MCF 10A (cell line): ENCODE measurements at regions not wholly inside any gene's neighbourhood (a gene's known extent, or its start where the extent isn't known, plus 50 kb on each side); places are given as distances from the start of the nearest gene placed in this dataset.

Experiments used
- BruUV-seq: library from RNA; stranded (reverse); fragments of 400-500 nt; replicated peaks from 2 replicates; lab custom pipeline; 2021; lab: Mats Ljungman, UMichigan
- CTCF ChIA-PET: fragments of 300-600 bp; sonication (Branson Sonifier 250); formaldehyde crosslinking; extraction: SDS; loops from one replicate; lab custom pipeline; 2021; ENCODE audit warnings: antibody characterized with exemption, inconsistent platforms; lab: Yijun Ruan, JAX
- POLR2A ChIA-PET: fragments of 300-600, 350-650 bp; sonication (Branson Sonifier 250); formaldehyde crosslinking; extraction: SDS; loops from one replicate; lab custom pipeline; 2020; ENCODE audit warnings: antibody characterized with exemption, inconsistent platforms; lab: Yijun Ruan, JAX
- DNase-seq: peaks from one replicate; pipeline ENCODE4 v3.0.0-alpha.2; 2018; ENCODE audit not compliant: unreplicated experiment
- H3K27ac Mint-ChIP-seq: one replicate; pipeline ENCODE4 v1.8.0; 2022; ENCODE audit warnings: mild to moderate bottlenecking, low read depth, mixed read lengths; ENCODE audit not compliant: unreplicated experiment
- H3K27me3 Mint-ChIP-seq: one replicate; pipeline ENCODE4 v1.8.0; 2022; ENCODE audit warnings: mixed read lengths; ENCODE audit not compliant: insufficient read depth, unreplicated experiment
- H3K36me3 Mint-ChIP-seq: one replicate; pipeline ENCODE4 v1.8.0; 2022; ENCODE audit warnings: mild to moderate bottlenecking, moderate library complexity, mixed read lengths; ENCODE audit not compliant: insufficient read depth, unreplicated experiment
- H3K4me1 Mint-ChIP-seq: one replicate; pipeline ENCODE4 v1.8.0; 2022; ENCODE audit warnings: mixed read lengths; ENCODE audit not compliant: insufficient read depth, unreplicated experiment
- H3K4me3 Mint-ChIP-seq: one replicate; pipeline ENCODE4 v1.8.0; 2022; ENCODE audit warnings: mild to moderate bottlenecking, moderate library complexity, mixed read lengths; ENCODE audit not compliant: unreplicated experiment
- H3K9me3 Mint-ChIP-seq: one replicate; pipeline ENCODE4 v1.8.0; 2022; ENCODE audit warnings: mixed read lengths; ENCODE audit not compliant: unreplicated experiment
- intact Hi-C: fragments of 100-400 bp; cut with micrococcal nuclease; formaldehyde crosslinking; loops from 2 replicates; pipeline ENCODE4 v1.14.1; 2022
- TF ChIP-seq, protein P1 (sequence below): fragments of 200-600 bp; IDR thresholded peaks from one replicate; pipeline ENCODE4 v1.8.0; 2022; ENCODE audit warnings: antibody characterized with exemption, mild to moderate bottlenecking; ENCODE audit not compliant: unreplicated experiment

DNA sequence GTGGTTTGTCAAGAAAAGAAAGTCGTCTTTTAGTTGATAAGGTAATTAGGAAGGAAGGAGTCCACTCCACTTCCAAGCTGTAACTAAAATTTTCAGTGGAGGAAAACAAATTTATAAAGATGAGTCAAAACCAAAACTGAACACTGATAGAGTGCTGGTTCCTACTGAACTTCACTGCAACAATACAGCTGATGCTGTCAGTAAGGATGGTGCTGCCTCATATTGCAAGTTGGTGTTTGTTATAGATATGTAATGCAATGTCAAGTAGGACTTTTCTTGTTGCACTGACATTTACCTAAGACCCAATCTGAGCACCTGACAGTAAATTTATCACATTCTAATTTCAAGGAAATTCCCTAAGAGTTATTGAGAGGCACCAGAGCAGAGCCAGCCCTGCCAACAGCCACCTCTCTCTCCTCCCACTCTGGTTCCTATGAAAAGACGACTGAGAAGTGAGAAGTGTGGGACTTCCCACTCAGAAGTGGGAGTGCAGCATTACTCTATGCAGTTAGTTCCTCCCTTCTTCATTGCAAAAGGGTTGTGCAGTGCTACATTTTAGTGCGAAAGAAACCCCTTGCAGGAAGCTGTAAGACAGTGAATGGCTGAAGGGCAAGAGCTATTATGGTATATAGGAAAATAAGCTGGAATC, 350.8 kb downstream of the NFIB start:
- BruUV-seq = no TSS peak
- CTCF ChIA-PET = interaction anchor here (0.6 to 0.9 kb wide), 2 partner anchors 12 to 533 kb away, joined by 3 read pairs; no protein-coding TSS in a partner anchor
- POLR2A ChIA-PET = interaction anchor here (0.9 kb wide), 1 partner anchor 27 kb away, joined by 3 read pairs; no protein-coding TSS in a partner anchor
- Mint-ChIP-seq H3K4me3 (no peak overlapping the region), H3K36me3 (no peaks in the 10 kb centered on the region), H3K9me3 (no peaks in the 10 kb centered on the region), H3K4me1 (no peaks in the 10 kb centered on the region), H3K27ac (no peak overlapping the region), H3K27me3 (no peaks in the 10 kb centered on the region)
- TF ChIP-seq, protein P1, sequence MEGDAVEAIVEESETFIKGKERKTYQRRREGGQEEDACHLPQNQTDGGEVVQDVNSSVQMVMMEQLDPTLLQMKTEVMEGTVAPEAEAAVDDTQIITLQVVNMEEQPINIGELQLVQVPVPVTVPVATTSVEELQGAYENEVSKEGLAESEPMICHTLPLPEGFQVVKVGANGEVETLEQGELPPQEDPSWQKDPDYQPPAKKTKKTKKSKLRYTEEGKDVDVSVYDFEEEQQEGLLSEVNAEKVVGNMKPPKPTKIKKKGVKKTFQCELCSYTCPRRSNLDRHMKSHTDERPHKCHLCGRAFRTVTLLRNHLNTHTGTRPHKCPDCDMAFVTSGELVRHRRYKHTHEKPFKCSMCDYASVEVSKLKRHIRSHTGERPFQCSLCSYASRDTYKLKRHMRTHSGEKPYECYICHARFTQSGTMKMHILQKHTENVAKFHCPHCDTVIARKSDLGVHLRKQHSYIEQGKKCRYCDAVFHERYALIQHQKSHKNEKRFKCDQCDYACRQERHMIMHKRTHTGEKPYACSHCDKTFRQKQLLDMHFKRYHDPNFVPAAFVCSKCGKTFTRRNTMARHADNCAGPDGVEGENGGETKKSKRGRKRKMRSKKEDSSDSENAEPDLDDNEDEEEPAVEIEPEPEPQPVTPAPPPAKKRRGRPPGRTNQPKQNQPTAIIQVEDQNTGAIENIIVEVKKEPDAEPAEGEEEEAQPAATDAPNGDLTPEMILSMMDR = no peak
- DNase-seq = no peak
- intact Hi-C loops = no loop called here

DNA sequence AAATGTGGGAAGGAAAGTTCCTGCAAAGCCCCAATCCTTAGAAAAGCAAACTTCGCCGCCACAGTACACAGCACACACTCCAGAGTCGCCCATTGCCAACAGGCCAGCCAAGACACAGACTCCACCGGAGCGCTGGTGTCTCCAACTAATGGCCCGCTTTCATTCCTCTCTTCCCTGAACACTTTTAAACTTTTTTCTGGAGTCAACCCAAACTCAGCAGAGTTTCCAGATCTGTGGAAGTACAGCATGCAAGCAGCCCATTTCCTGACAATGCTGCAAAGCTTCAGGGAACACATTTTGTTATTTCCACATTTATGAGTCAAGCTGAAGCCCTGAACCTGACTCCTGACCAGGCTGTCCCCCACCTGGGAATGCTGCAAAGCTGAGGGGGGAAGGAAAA, 351.9 kb downstream of the NFIB start:
- H3K4me3 Mint-ChIP-seq = no peak overlapping the region
- intact Hi-C loops = no loop called here
- BruUV-seq = no TSS peak
- no peaks in the 10 kb centered on the region for H3K4me1 Mint-ChIP-seq
- H3K27ac Mint-ChIP-seq = no peak overlapping the region
- TF ChIP-seq, protein P1 = no peak
- POLR2A ChIA-PET = no interaction called here
- H3K27me3 Mint-ChIP-seq = no peaks in the 10 kb centered on the region
- H3K36me3 Mint-ChIP-seq = no peaks in the 10 kb centered on the region
- DNase-seq = no peak
- H3K9me3 Mint-ChIP-seq = no peaks in the 10 kb centered on the region
- CTCF ChIA-PET = interaction anchor here (0.7 to 1.3 kb wide), 3 partner anchors 11 to 1196 kb away, joined by 3 to 4 read pairs (median 3); no protein-coding TSS in a partner anchor

DNA sequence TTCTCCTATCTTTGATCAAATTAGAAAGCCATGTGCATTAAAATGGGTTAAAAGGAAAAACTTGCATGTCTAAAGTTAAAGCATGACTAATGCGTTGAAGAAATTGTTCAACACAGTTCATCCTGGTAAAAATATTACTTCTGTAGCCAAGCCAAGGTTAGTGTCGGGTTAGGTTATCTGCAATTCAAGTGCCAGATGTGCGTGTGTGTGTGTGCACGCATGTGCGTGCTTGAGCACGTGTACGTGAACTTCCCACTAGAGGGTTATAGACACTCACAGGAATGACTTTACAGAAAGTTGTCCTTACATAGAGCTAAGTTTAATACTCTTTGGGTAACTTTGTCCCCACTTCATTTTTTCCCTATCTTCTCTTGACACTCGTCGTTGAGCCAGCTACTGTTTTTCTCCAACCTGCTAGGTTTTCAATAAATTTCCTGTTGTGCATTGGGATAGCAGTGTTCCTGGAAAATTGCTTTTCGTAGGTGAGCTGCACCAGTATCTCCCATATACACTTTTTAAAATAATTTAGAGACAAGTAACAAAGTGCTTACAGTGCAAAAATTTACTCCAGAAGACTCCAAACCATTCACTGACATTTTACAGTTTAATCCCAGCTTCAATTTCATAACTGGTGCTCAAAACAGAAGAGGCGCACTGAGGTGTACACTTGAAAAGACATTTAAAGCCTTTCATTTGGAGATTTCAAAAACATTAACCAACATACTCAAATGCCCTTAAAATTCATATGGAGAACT, 353.8 kb downstream of the NFIB start:
- no peaks in the 10 kb centered on the region for H3K36me3 Mint-ChIP-seq
- no peaks in the 10 kb centered on the region for H3K27me3 Mint-ChIP-seq
- no peak overlapping the region for H3K4me3 Mint-ChIP-seq
- DNase-seq = no peak
- no peak overlapping the region for H3K27ac Mint-ChIP-seq
- intact Hi-C loops = no loop called here
- TF ChIP-seq, protein P1 = no peak
- no TSS peak for BruUV-seq
- no peaks in the 10 kb centered on the region for H3K4me1 Mint-ChIP-seq
- no peaks in the 10 kb centered on the region for H3K9me3 Mint-ChIP-seq
- POLR2A ChIA-PET = no interaction called here
- CTCF ChIA-PET = interaction anchor here (0.7 kb wide), 1 partner anchor 10 kb away, joined by 3 read pairs; no protein-coding TSS in a partner anchor

DNA sequence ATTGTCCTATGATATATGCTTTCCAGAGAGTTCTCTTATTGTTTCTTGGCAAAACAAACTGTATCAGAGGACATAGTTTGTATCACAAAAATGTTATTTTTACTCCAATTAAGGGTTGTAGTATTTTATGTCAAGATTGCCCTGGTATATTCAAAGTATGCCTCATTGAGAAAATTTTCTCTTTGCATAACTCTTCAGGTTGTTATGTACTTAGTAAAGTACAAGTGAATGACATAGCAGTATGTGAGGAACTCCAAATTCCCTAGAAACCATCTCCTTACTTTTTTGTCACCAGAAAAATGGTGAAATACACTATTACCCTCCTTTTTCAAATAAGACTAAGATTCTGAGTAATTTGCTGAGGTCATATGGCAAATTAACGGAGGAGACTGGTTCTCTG, 355.3 kb downstream of the NFIB start:
- H3K4me3 Mint-ChIP-seq = no peak overlapping the region

More for the DNA sequence above, 355.3 kb downstream of the NFIB start:
- ChIA-PET CTCF (interaction anchor here (0.7 to 1.1 kb wide), 2 partner anchors 11 to 475 kb away, joined by 3 read pairs; no protein-coding TSS in a partner anchor), POLR2A (no interaction called here)
- DNase-seq = no peak
- Mint-ChIP-seq H3K27ac (no peak overlapping the region), H3K27me3 (no peaks in the 10 kb centered on the region), H3K9me3 (no peaks in the 10 kb centered on the region), H3K36me3 (no peaks in the 10 kb centered on the region), H3K4me1 (no peaks in the 10 kb centered on the region)
- intact Hi-C loops = no loop called here
- TF ChIP-seq, protein P1 = no peak
- no TSS peak for BruUV-seq
